ENCODE measurements at regions not wholly inside any gene's neighbourhood (a gene's known extent, or its start where the extent isn't known, plus 50 kb on each side); places are given as distances from the start of the nearest gene placed in this dataset.

- TF ChIP-seq EZH2 (IDR thresholded peaks at IDR 0.05; ENCODE audit: insufficient read depth, poor library complexity, severe bottlenecking) (no peak), EZH2phosphoT487 (IDR thresholded peaks at IDR 0.05; ENCODE audit: insufficient read depth, low read depth) (no peak)
Observed at GRCh38 chr13:78194904-78195639, 276.4 kb upstream of the EDNRB start.

Data from GM23248 (cell line).